Epithelial cell of proximal tubule (primary cell): ENCODE measurements at regions not wholly inside any gene's neighbourhood (a gene's known extent, or its start where the extent isn't known, plus 50 kb on each side); places are given as distances from the start of the nearest gene placed in this dataset.
"Not testable (repeated sequence)": the region's sequence is repeated elsewhere in the genome, so short reads cannot be mapped to it uniquely, and the experiment has no call there.

Source experiments
- DNase-seq: peaks from one replicate; pipeline ENCODE4 v3.0.0-alpha.2; 2011; ENCODE audit warnings: low read depth
- H3K4me3 ChIP-seq: 2 replicates; pipeline ENCODE4 v1.5.1; 2011; ENCODE audit warnings: low read depth, mild to moderate bottlenecking, low read length
- CTCF ChIP-seq: conservative IDR thresholded peaks from 2 replicates; pipeline ENCODE4 v1.5.1; 2012; ENCODE audit warnings: low read depth, mild to moderate bottlenecking, low read length

GRCh38 chr4:143819029-143819428 lies 86.3 kb downstream of the GYPE start:
- H3K4me3 ChIP-seq, result no peak overlapping the region
- DNase-seq, result no peak
- TF ChIP-seq CTCF, result no peak

- not testable (repeated sequence) for H3K4me3 ChIP-seq, DNase-seq
Observed at GRCh38 chr4:143817866-143818265, 87.5 kb downstream of the GYPE start.

- not testable (repeated sequence) for DNase-seq, H3K4me3 ChIP-seq
Observed at GRCh38 chr4:143815375-143815774, 90.0 kb downstream of the GYPE start.

GRCh38 chr4:143813431-143814154 lies 91.8 kb downstream of the GYPE start:
- H3K4me3 ChIP-seq, DNase-seq: not testable (repeated sequence)

GRCh38 chr4:143791693-143792092 lies 91.2 kb upstream of the FREM3 start:
- DNase-seq, H3K4me3 ChIP-seq: not testable (repeated sequence)

GRCh38 chr4:143790425-143790824 lies 90.0 kb upstream of the FREM3 start:
- not testable (repeated sequence) for DNase-seq, H3K4me3 ChIP-seq

- not testable (repeated sequence) for H3K4me3 ChIP-seq, DNase-seq
Observed at GRCh38 chr4:143789618-143790017, 89.1 kb upstream of the FREM3 start.

- DNase-seq, result no peak
- H3K4me3 ChIP-seq, result no peak overlapping the region
- no peak for TF ChIP-seq CTCF
Observed at GRCh38 chr4:143784567-143784966, 84.1 kb upstream of the FREM3 start.

- no peak for DNase-seq
- TF ChIP-seq CTCF, result no peak
- no peak overlapping the region for H3K4me3 ChIP-seq
Observed at GRCh38 chr4:143782521-143782920, 82.0 kb upstream of the FREM3 start.

GRCh38 chr4:143773998-143774895 lies 73.8 kb upstream of the FREM3 start:
- TF ChIP-seq CTCF, result peak; percentile 90
- peak; percentile 23 for DNase-seq
- H3K4me3 ChIP-seq, result no peak overlapping the region
